HEK293 (cell line): ENCODE measurements at regions not wholly inside any gene's neighbourhood (a gene's known extent, or its start where the extent isn't known, plus 50 kb on each side); places are given as distances from the start of the nearest gene placed in this dataset.

Experiments
- ZBTB1 ChIP-seq: fragments of 450-650 bp; formaldehyde crosslinking; IDR thresholded peaks from 2 replicates; pipeline ENCODE4 v1.5.1; 2016; ENCODE audit warnings: missing biosample characterization, missing genetic modification characterization
- ZBTB49 ChIP-seq: fragments of 450-650 bp; formaldehyde crosslinking; IDR thresholded peaks from 2 replicates; pipeline ENCODE4 v1.5.1; 2016; ENCODE audit warnings: missing biosample characterization, missing genetic modification characterization, low read depth
- ZNF274 ChIP-seq, 2 experiments: fragments of 200-500 bp in 1 of 2; fragments of 450-650 bp in 1 of 2; sonication (Bioruptor generic) in 1 of 2; formaldehyde crosslinking in 1 of 2; IDR thresholded peaks; 2 replicates each; pipeline versions ENCODE4 v1.5.1 to v1.6.1; 2014 to 2016; ENCODE audit warnings: borderline replicate concordance in 1 of 2, inconsistent platforms in 1 of 2, low read length in 1 of 2, missing biosample characterization in 1 of 2, missing genetic modification characterization in 1 of 2
- ZNF48 ChIP-seq: fragments of 450-650 bp; formaldehyde crosslinking; IDR thresholded peaks from 2 replicates; pipeline ENCODE4 v1.5.1; 2016; ENCODE audit warnings: missing biosample characterization, missing genetic modification characterization
- ZNF701 ChIP-seq: fragments of 450-650 bp; formaldehyde crosslinking; IDR thresholded peaks from 2 replicates; pipeline ENCODE4 v1.5.1; 2016; ENCODE audit warnings: missing biosample characterization, missing genetic modification characterization
- ZNF777 ChIP-seq: fragments of 450-650 bp; formaldehyde crosslinking; IDR thresholded peaks from 2 replicates; pipeline ENCODE4 v1.5.1; 2017; ENCODE audit warnings: missing biosample characterization, missing genetic modification characterization, borderline replicate concordance

GRCh38 chr9:79163544-79163943, 408.2 kb upstream of the TLE4 start:
- TF ChIP-seq ZBTB1 (tag by site-specific recombination) (no peak), ZNF48 (tag by site-specific recombination) (no peak), ZBTB49 (tag by site-specific recombination) (no peak), ZNF274 (IDR thresholded peaks at IDR 0.05; ENCODE audit: low read length) (no peak), ZNF274 (tag by site-specific recombination; IDR thresholded peaks at IDR 0.05; ENCODE audit: borderline replicate concordance) (no peak), ZNF777 (tag by site-specific recombination) (no peak), ZNF701 (tag by site-specific recombination) (no peak)
